ENCODE measurements at regions not wholly inside any gene's neighbourhood (a gene's known extent, or its start where the extent isn't known, plus 50 kb on each side); places are given as distances from the start of the nearest gene placed in this dataset.

GRCh38 chr16:85193115-85193493, 80.8 kb upstream of the CIBAR2 start:
- H3K4me3 ChIP-seq (ENCODE audit: low read depth in 1 of 2, low read length in 1 of 2), result no peak overlapping the region
- H3K36me3 ChIP-seq, result no peaks in the 10 kb centered on the region
- H3K27ac ChIP-seq, result no peak overlapping the region
- no peaks in the 10 kb centered on the region for H3K9me3 ChIP-seq
- TF ChIP-seq CTCF (IDR thresholded peaks at IDR 0.05), result no peak
- no peaks in the 10 kb centered on the region for H3K4me1 ChIP-seq (ENCODE audit: control insufficient read depth in 1 of 2, insufficient read depth in 1 of 2, low read depth in 1 of 2, low read length in 1 of 2)
- peaks cover 8% of the 10 kb centered on the region for H3K27me3 ChIP-seq

- Histone ChIP-seq H3K27ac (no peak overlapping the region), H3K27me3 (peaks cover 8% of the 10 kb centered on the region), H3K4me1 (ENCODE audit: control insufficient read depth in 1 of 2, insufficient read depth in 1 of 2, low read depth in 1 of 2, low read length in 1 of 2) (no peaks in the 10 kb centered on the region), H3K9me3 (no peaks in the 10 kb centered on the region), H3K36me3 (no peaks in the 10 kb centered on the region), H3K4me3 (ENCODE audit: low read depth in 1 of 2, low read length in 1 of 2) (no peak overlapping the region)
- no peak for TF ChIP-seq CTCF (IDR thresholded peaks at IDR 0.05)
Measured at GRCh38 chr16:85193876-85194275, 81.6 kb upstream of the CIBAR2 start.

GRCh38 chr16:85194307-85195270, 82.3 kb upstream of the CIBAR2 start:
- Histone ChIP-seq H3K4me3 (ENCODE audit: low read depth in 1 of 2, low read length in 1 of 2) (no peak overlapping the region), H3K27me3 (peaks cover 7% of the 10 kb centered on the region), H3K9me3 (no peaks in the 10 kb centered on the region), H3K4me1 (ENCODE audit: control insufficient read depth in 1 of 2, insufficient read depth in 1 of 2, low read depth in 1 of 2, low read length in 1 of 2) (no peaks in the 10 kb centered on the region), H3K27ac (no peak overlapping the region), H3K36me3 (no peaks in the 10 kb centered on the region)
- TF ChIP-seq CTCF (IDR thresholded peaks at IDR 0.05), result no peak

GRCh38 chr16:85195271-85195647, 83.0 kb upstream of the CIBAR2 start:
- no peaks in the 10 kb centered on the region for H3K4me1 ChIP-seq (ENCODE audit: control insufficient read depth in 1 of 2, insufficient read depth in 1 of 2, low read depth in 1 of 2, low read length in 1 of 2)
- no peaks in the 10 kb centered on the region for H3K9me3 ChIP-seq
- H3K36me3 ChIP-seq, result no peaks in the 10 kb centered on the region
- H3K27ac ChIP-seq, result no peak overlapping the region
- no peak for TF ChIP-seq CTCF (IDR thresholded peaks at IDR 0.05)
- peaks cover under 1% of the 10 kb centered on the region for H3K27me3 ChIP-seq
- no peak overlapping the region for H3K4me3 ChIP-seq (ENCODE audit: low read depth in 1 of 2, low read length in 1 of 2)

- TF ChIP-seq CTCF (IDR thresholded peaks at IDR 0.05), result no peak
- Histone ChIP-seq H3K4me3 (ENCODE audit: low read depth in 1 of 2, low read length in 1 of 2) (no peak overlapping the region), H3K4me1 (ENCODE audit: control insufficient read depth in 1 of 2, insufficient read depth in 1 of 2, low read depth in 1 of 2, low read length in 1 of 2) (no peaks in the 10 kb centered on the region), H3K9me3 (no peaks in the 10 kb centered on the region), H3K27me3 (no peaks in the 10 kb centered on the region), H3K36me3 (no peaks in the 10 kb centered on the region), H3K27ac (no peak overlapping the region)
Measured at GRCh38 chr16:85195900-85196772, 83.9 kb upstream of the CIBAR2 start.
